ENCODE measurements at regions not wholly inside any gene's neighbourhood (a gene's known extent, or its start where the extent isn't known, plus 50 kb on each side); places are given as distances from the start of the nearest gene placed in this dataset.

GRCh38 chr6:50998905-50999304 lies 180.2 kb downstream of the TFAP2B start:
- ChIA-PET POLR2A (no interaction called here), CTCF (ENCODE audit: low intra/inter-chr PET ratio, low total read pairs) (no interaction called here)
- H3K27me3 ChIP-seq (ENCODE audit: control insufficient read depth in 1 of 2, insufficient read depth in 2 of 2, low read length in 2 of 2): no peaks in the 10 kb centered on the region
- H3K4me1 ChIP-seq (ENCODE audit: insufficient read depth, low read length): 0 out of 2 replicates have a peak, but pooled peaks cover 5% of the 10 kb centered on the region
- no peak overlapping the region for H3K27ac ChIP-seq (ENCODE audit: extremely low read length, insufficient read depth, low read length)
- H2AFZ ChIP-seq (ENCODE audit: low read length): no peak overlapping the region
- no peak overlapping the region for H3K9ac ChIP-seq (ENCODE audit: insufficient read depth, low read depth, low read length)
- no peaks in the 10 kb centered on the region for H4K20me1 ChIP-seq (ENCODE audit: insufficient read depth, low read length)
- BruUV-seq (replicated peaks): no TSS peak
- ATAC-seq (no peak), FAIRE-seq (no peak), DNase-seq (ENCODE audit: low spot score) (no peak)
- intact Hi-C loops (cut with micrococcal nuclease; ENCODE audit: unreplicated experiment) (no loop called here), in situ Hi-C loops (cut with HindIII; ENCODE audit: extremely low pct_ligation_motif_present, low pct_unique_long_range_greater_than_20kb) (no loop called here)
- H3K9me3 ChIP-seq (ENCODE audit: low read length): no peaks in the 10 kb centered on the region
- H3K4me3 ChIP-seq (replicated peaks in 1 of 3; ENCODE audit: insufficient read depth in 1 of 3, low read depth in 2 of 3, low read length in 3 of 3): no peak overlapping the region
- H3K36me3 ChIP-seq (replicated peaks in 1 of 2; ENCODE audit: control insufficient read depth in 1 of 2, insufficient read depth in 2 of 2, low read length in 2 of 2): no peaks in the 10 kb centered on the region
- no peaks in the 10 kb centered on the region for H3K79me2 ChIP-seq (ENCODE audit: insufficient read depth, low read length)
- WGBS (ENCODE audit: low lambda C conversion rate): 24% methylated on average over 1 of the region's 1 CpG
- no peak overlapping the region for H3K4me2 ChIP-seq (ENCODE audit: low read depth, low read length)
- no peak for TF ChIP-seq U2AF1 (optimal IDR thresholded peaks at IDR 0.05; ENCODE audit: low read depth, low read length)
- TF ChIP-seq ZNF232 (CRISPR knock-in tag; IDR thresholded peaks at IDR 0.05; ENCODE audit: borderline replicate concordance): no peak
- no peak for TF ChIP-seq ZNF18 (CRISPR knock-in tag; IDR thresholded peaks at IDR 0.05; ENCODE audit: insufficient replicate concordance)
- TF ChIP-seq KDM5B (CRISPR knock-in tag; IDR thresholded peaks at IDR 0.05; ENCODE audit: borderline replicate concordance): no peak
- TF ChIP-seq RNF219 (CRISPR knock-in tag; IDR thresholded peaks at IDR 0.05): no peak
- no peak for TF ChIP-seq CBX5 (CRISPR knock-in tag; IDR thresholded peaks at IDR 0.05; ENCODE audit: borderline replicate concordance)
- no peak for TF ChIP-seq ZNF407 (CRISPR knock-in tag; IDR thresholded peaks at IDR 0.05; ENCODE audit: not compliant biosample characterization)
- TF ChIP-seq ZNF775 (CRISPR knock-in tag; IDR thresholded peaks at IDR 0.05; ENCODE audit: borderline replicate concordance): no peak
